HG02938 (cell line): ENCODE measurements at regions not wholly inside any gene's neighbourhood (a gene's known extent, or its start where the extent isn't known, plus 50 kb on each side); places are given as distances from the start of the nearest gene placed in this dataset.
"Not testable (repeated sequence)": the region's sequence is repeated elsewhere in the genome, so short reads cannot be mapped to it uniquely, and the experiment has no call there.

ENCODE experiments used
- ATAC-seq: cut with Tn5 transposase; IDR thresholded peaks from one replicate; pipeline ENCODE4 v1.9.1; 2021; ENCODE audit warnings: mild to moderate bottlenecking, moderate library complexity; ENCODE audit not compliant: unreplicated experiment

- no peak for ATAC-seq
Measured at GRCh38 chr13:84132491-84132890, 250.2 kb upstream of the SLITRK1 start.

GRCh38 chr13:84131249-84131648 is 249.0 kb upstream of the SLITRK1 start:
- ATAC-seq: no peak

GRCh38 chr13:84130495-84131114 is 248.3 kb upstream of the SLITRK1 start:
- ATAC-seq: no peak

GRCh38 chr13:84129966-84130365 is 247.7 kb upstream of the SLITRK1 start:
- no peak for ATAC-seq

GRCh38 chr13:84127597-84128128 is 245.4 kb upstream of the SLITRK1 start:
- ATAC-seq: no peak

- no peak for ATAC-seq
Measured at GRCh38 chr13:84126671-84127171, 244.4 kb upstream of the SLITRK1 start.

- ATAC-seq: no peak
Measured at GRCh38 chr13:84121456-84121855, 239.2 kb upstream of the SLITRK1 start.

- ATAC-seq: no peak
Measured at GRCh38 chr13:84118839-84119409, 236.7 kb upstream of the SLITRK1 start.

- ATAC-seq: no peak
Measured at GRCh38 chr13:84098273-84098672, 216.0 kb upstream of the SLITRK1 start.

GRCh38 chr13:84097148-84097547 is 214.9 kb upstream of the SLITRK1 start:
- no peak for ATAC-seq

GRCh38 chr13:84096216-84096615 is 213.9 kb upstream of the SLITRK1 start:
- ATAC-seq: no peak

GRCh38 chr13:84088996-84089395 is 206.7 kb upstream of the SLITRK1 start:
- no peak for ATAC-seq

GRCh38 chr13:84086847-84087162 is 204.5 kb upstream of the SLITRK1 start:
- no peak for ATAC-seq

- not testable (repeated sequence) for ATAC-seq
Measured at GRCh38 chr13:84086098-84086846, 204.0 kb upstream of the SLITRK1 start.

- no peak for ATAC-seq
Measured at GRCh38 chr13:84082462-84082861, 200.2 kb upstream of the SLITRK1 start.

GRCh38 chr13:84080748-84081530 is 198.7 kb upstream of the SLITRK1 start:
- ATAC-seq: no peak

GRCh38 chr13:84077271-84077670 is 195.0 kb upstream of the SLITRK1 start:
- no peak for ATAC-seq

GRCh38 chr13:84076280-84076679 is 194.0 kb upstream of the SLITRK1 start:
- no peak for ATAC-seq

- no peak for ATAC-seq
Measured at GRCh38 chr13:84050536-84050935, 168.3 kb upstream of the SLITRK1 start.

GRCh38 chr13:84049443-84050219 is 167.4 kb upstream of the SLITRK1 start:
- no peak for ATAC-seq
